ENCODE measurements at regions not wholly inside any gene's neighbourhood (a gene's known extent, or its start where the extent isn't known, plus 50 kb on each side); places are given as distances from the start of the nearest gene placed in this dataset.

GRCh38 chr11:107268977-107269376 lies 188.6 kb downstream of the CWF19L2 start:
- no peaks in the 10 kb centered on the region for H3K4me1 ChIP-seq (ENCODE audit: control insufficient read depth, insufficient read depth, low read length)
- H3K9me3 ChIP-seq (ENCODE audit: control insufficient read depth, insufficient read depth, low read depth, low read length), result no peaks in the 10 kb centered on the region
- POLR2A ChIA-PET, result interaction anchor here (0.6 kb wide), 1 partner anchor 333 kb away, joined by 3 read pairs; no protein-coding TSS in a partner anchor
- no peak for TF ChIP-seq SCRT2 (tag by site-specific recombination; IDR thresholded peaks at IDR 0.05)
- no peak for TF ChIP-seq ZNF658 (tag by site-specific recombination; IDR thresholded peaks at IDR 0.05)
- no peak for TF ChIP-seq ZFHX2 (tag by site-specific recombination; conservative IDR thresholded peaks at IDR 0.05)
- no peak for TF ChIP-seq SETDB1 (IDR thresholded peaks at IDR 0.05; ENCODE audit: insufficient read length, low read length)
- no peak for TF ChIP-seq IKZF3 (tag by site-specific recombination; IDR thresholded peaks at IDR 0.05)
- no peak for TF ChIP-seq HOXC10 (CRISPR knock-in tag; IDR thresholded peaks at IDR 0.05)
- no peak for TF ChIP-seq ZNF561 (tag by site-specific recombination; IDR thresholded peaks at IDR 0.05; ENCODE audit: borderline replicate concordance)
- no peak for TF ChIP-seq ZNF114 (tag by site-specific recombination; IDR thresholded peaks at IDR 0.05)
- no peak for TF ChIP-seq ZNF239 (tag by site-specific recombination; IDR thresholded peaks at IDR 0.05)
- TF ChIP-seq ZFP41 (tag by site-specific recombination; IDR thresholded peaks at IDR 0.05; ENCODE audit: borderline replicate concordance), result no peak
- TF ChIP-seq ZNF248 (tag by site-specific recombination; IDR thresholded peaks at IDR 0.05), result no peak
- TF ChIP-seq ZNF645 (tag by site-specific recombination; IDR thresholded peaks at IDR 0.05), result no peak
- TF ChIP-seq ZNF48 (tag by site-specific recombination; IDR thresholded peaks at IDR 0.05), result no peak
- TF ChIP-seq ZSCAN16 (tag by site-specific recombination; IDR thresholded peaks at IDR 0.05), result no peak
- no peak for TF ChIP-seq ZNF24 (tag by site-specific recombination; IDR thresholded peaks at IDR 0.05)
- no peak for TF ChIP-seq ZNF514 (tag by site-specific recombination; IDR thresholded peaks at IDR 0.05)
- no peak for TF ChIP-seq ZNF280C (tag by site-specific recombination; IDR thresholded peaks at IDR 0.05)
- TF ChIP-seq ZNF133 (tag by site-specific recombination; IDR thresholded peaks at IDR 0.05), result no peak
- TF ChIP-seq PRDM6 (tag by site-specific recombination; IDR thresholded peaks at IDR 0.05), result no peak
- TF ChIP-seq ZNF132 (tag by site-specific recombination; IDR thresholded peaks at IDR 0.05; ENCODE audit: borderline replicate concordance), result no peak
- H3K4me3 ChIP-seq (ENCODE audit: low read depth, low read length), result no peak overlapping the region
- H3K36me3 ChIP-seq (ENCODE audit: control insufficient read depth in 2 of 2, insufficient read depth in 1 of 2, low read length in 2 of 2), result no peaks in the 10 kb centered on the region
- H3K27ac ChIP-seq (ENCODE audit: extremely low read depth, low read depth, low read length), result no peak overlapping the region
- CTCF ChIA-PET, result no interaction called here

- CTCF ChIA-PET, result no interaction called here
- Histone ChIP-seq H3K36me3 (ENCODE audit: control insufficient read depth in 2 of 2, insufficient read depth in 1 of 2, low read length in 2 of 2) (no peaks in the 10 kb centered on the region), H3K27ac (ENCODE audit: extremely low read depth, low read depth, low read length) (no peak overlapping the region), H3K9me3 (ENCODE audit: control insufficient read depth, insufficient read depth, low read depth, low read length) (no peaks in the 10 kb centered on the region), H3K4me1 (ENCODE audit: control insufficient read depth, insufficient read depth, low read length) (no peaks in the 10 kb centered on the region), H3K4me3 (ENCODE audit: low read depth, low read length) (no peak overlapping the region)
- POLR2A ChIA-PET, result no interaction called here
- TF ChIP-seq HIC1 (tag by site-specific recombination; IDR thresholded peaks at IDR 0.05) (no peak), ZNF112 (tag by site-specific recombination; IDR thresholded peaks at IDR 0.05) (no peak), MYNN (tag by site-specific recombination; IDR thresholded peaks at IDR 0.05; ENCODE audit: borderline replicate concordance) (no peak), SALL2 (tag by site-specific recombination; IDR thresholded peaks at IDR 0.05; ENCODE audit: borderline replicate concordance) (no peak), ZBTB8A (tag by site-specific recombination; IDR thresholded peaks at IDR 0.05) (no peak), ZFP3 (tag by site-specific recombination; IDR thresholded peaks at IDR 0.05; ENCODE audit: low read depth) (no peak), ZNF311 (tag by site-specific recombination; IDR thresholded peaks at IDR 0.05; ENCODE audit: borderline replicate concordance) (no peak), ZNF214 (tag by site-specific recombination; IDR thresholded peaks at IDR 0.05; ENCODE audit: borderline replicate concordance) (no peak), ZNF513 (tag by site-specific recombination; IDR thresholded peaks at IDR 0.05) (no peak), SCRT2 (tag by site-specific recombination; IDR thresholded peaks at IDR 0.05) (no peak)
Observed at GRCh38 chr11:107266455-107266854, 191.2 kb downstream of the CWF19L2 start.

Data from HEK293 (cell line).